HFFc6 (cell line): ENCODE measurements at regions not wholly inside any gene's neighbourhood (a gene's known extent, or its start where the extent isn't known, plus 50 kb on each side); places are given as distances from the start of the nearest gene placed in this dataset.
"Not testable (repeated sequence)": the region's sequence is repeated elsewhere in the genome, so short reads cannot be mapped to it uniquely, and the experiment has no call there.

ENCODE experiments used
- DNase-seq: peaks from one replicate; pipeline ENCODE4 v3.0.0-alpha.2; 2018
- H3K27ac Mint-ChIP-seq: 2 replicates; pipeline ENCODE4 v1.8.0; 2020; ENCODE audit warnings: mild to moderate bottlenecking, mixed read lengths
- H3K27me3 Mint-ChIP-seq: 2 replicates; pipeline ENCODE4 v1.8.0; 2021; ENCODE audit warnings: mild to moderate bottlenecking, moderate library complexity, mixed read lengths; ENCODE audit not compliant: insufficient read depth
- H3K36me3 Mint-ChIP-seq: 2 replicates; pipeline ENCODE4 v1.8.0; 2021; ENCODE audit warnings: low read depth, mixed read lengths
- H3K4me1 Mint-ChIP-seq: 2 replicates; pipeline ENCODE4 v1.8.0; 2020; ENCODE audit warnings: low read depth, mixed read lengths
- H3K4me3 Mint-ChIP-seq: 2 replicates; pipeline ENCODE4 v1.8.0; 2020; ENCODE audit warnings: mild to moderate bottlenecking, moderate library complexity, mixed read lengths
- H3K9me3 Mint-ChIP-seq: 2 replicates; pipeline ENCODE4 v1.8.0; 2020; ENCODE audit warnings: mild to moderate bottlenecking, mixed read lengths
- CTCF ChIP-seq: fragments of 200-600 bp; sonication (generic); IDR thresholded peaks from 2 replicates; pipeline ENCODE4 v1.5.0; 2021; ENCODE audit warnings: antibody characterized with exemption, mild to moderate bottlenecking

GRCh38 chr5:176132471-176133288 is 105.5 kb upstream of the SIMC1 start:
- Mint-ChIP-seq H3K27me3 (peaks cover 7% of the 10 kb centered on the region), H3K4me3 (no peak overlapping the region), H3K36me3 (no peaks in the 10 kb centered on the region), H3K27ac (no peak overlapping the region), H3K9me3 (no peaks in the 10 kb centered on the region; the same call in 1 of the 2 replicates), H3K4me1 (no peaks in the 10 kb centered on the region)
- no peak for TF ChIP-seq CTCF
- DNase-seq = no peak

GRCh38 chr5:176133289-176133870 is 104.8 kb upstream of the SIMC1 start:
- H3K4me3 Mint-ChIP-seq = no peak overlapping the region
- TF ChIP-seq CTCF = no peak
- no peaks in the 10 kb centered on the region; the same call in 1 of the 2 replicates for H3K9me3 Mint-ChIP-seq
- H3K27me3 Mint-ChIP-seq = peaks cover 7% of the 10 kb centered on the region
- DNase-seq = no peak
- no peaks in the 10 kb centered on the region for H3K36me3 Mint-ChIP-seq
- H3K27ac Mint-ChIP-seq = no peak overlapping the region
- H3K4me1 Mint-ChIP-seq = no peaks in the 10 kb centered on the region

- H3K27me3 Mint-ChIP-seq = peaks cover 7% of the 10 kb centered on the region
- DNase-seq = no peak
- no peaks in the 10 kb centered on the region for H3K4me1 Mint-ChIP-seq
- no peak overlapping the region for H3K4me3 Mint-ChIP-seq
- no peak overlapping the region for H3K27ac Mint-ChIP-seq
- no peaks in the 10 kb centered on the region for H3K36me3 Mint-ChIP-seq
- TF ChIP-seq CTCF = no peak
- H3K9me3 Mint-ChIP-seq = no peaks in the 10 kb centered on the region; the same call in 1 of the 2 replicates
These were observed 104.3 kb upstream of the SIMC1 start for GRCh38 chr5:176133877-176134276.

GRCh38 chr5:176134529-176135223 is 103.5 kb upstream of the SIMC1 start:
- Mint-ChIP-seq H3K27me3 (peaks cover 7% of the 10 kb centered on the region), H3K9me3 (no peaks in the 10 kb centered on the region; the same call in 1 of the 2 replicates), H3K4me3 (no peak overlapping the region), H3K4me1 (no peaks in the 10 kb centered on the region), H3K27ac (no peak overlapping the region), H3K36me3 (no peaks in the 10 kb centered on the region)
- DNase-seq = no peak
- no peak for TF ChIP-seq CTCF

- not testable (repeated sequence) for H3K4me3 Mint-ChIP-seq, DNase-seq, H3K36me3 Mint-ChIP-seq, H3K27me3 Mint-ChIP-seq, H3K27ac Mint-ChIP-seq, H3K4me1 Mint-ChIP-seq, H3K9me3 Mint-ChIP-seq
These were observed 98.1 kb upstream of the SIMC1 start for GRCh38 chr5:176140138-176140537.

- Mint-ChIP-seq H3K9me3 (no peaks in the 10 kb centered on the region), H3K4me1 (no peaks in the 10 kb centered on the region), H3K27me3 (peaks cover 12% of the 10 kb centered on the region), H3K4me3 (no peak overlapping the region), H3K36me3 (no peaks in the 10 kb centered on the region), H3K27ac (no peak overlapping the region)
- no peak for TF ChIP-seq CTCF
- no peak for DNase-seq
These were observed 93.7 kb upstream of the SIMC1 start for GRCh38 chr5:176144508-176144907.

GRCh38 chr5:176149948-176150347 is 88.3 kb upstream of the SIMC1 start:
- H3K27ac Mint-ChIP-seq, H3K4me3 Mint-ChIP-seq: not testable (repeated sequence)
- peaks cover 10% of the 10 kb centered on the region for H3K27me3 Mint-ChIP-seq

More at GRCh38 chr5:176149948-176150347, 88.3 kb upstream of the SIMC1 start:
- not testable (repeated sequence) for H3K36me3 Mint-ChIP-seq, DNase-seq, H3K9me3 Mint-ChIP-seq
- peaks cover 32% of the 10 kb centered on the region for H3K4me1 Mint-ChIP-seq
